SK-N-SH treated with all-trans-retinoic acid at 6 μM for 48 hours (cell line): ENCODE measurements at regions not wholly inside any gene's neighbourhood (a gene's known extent, or its start where the extent isn't known, plus 50 kb on each side); places are given as distances from the start of the nearest gene placed in this dataset.

Source experiments
- ATAC-seq: fragments of 200-7000 bp; cut with Tn5 transposase; 3 replicates; pipeline ENCODE4 v1.9.1; 2020; ENCODE audit warnings: mild to moderate bottlenecking, moderate library complexity
- ARNTL ChIP-seq: fragments of 450-650 bp; formaldehyde crosslinking; IDR thresholded peaks from 2 replicates; pipeline ENCODE4 v1.5.0; 2020; ENCODE audit warnings: low read depth, mild to moderate bottlenecking, moderate library complexity, borderline replicate concordance
- BACH2 ChIP-seq: fragments of 250-450 bp; sonication (Bioruptor Pico); IDR thresholded peaks from 2 replicates; pipeline ENCODE4 v1.9.0; 2021; ENCODE audit warnings: mild to moderate bottlenecking, borderline replicate concordance
- CREB5 ChIP-seq: fragments of 250-450 bp; sonication (Bioruptor Pico); IDR thresholded peaks from 2 replicates; pipeline ENCODE4 v1.5.1; 2020; ENCODE audit warnings: low read depth, mild to moderate bottlenecking, moderate library complexity
- CSDC2 ChIP-seq: fragments of 250-450 bp; sonication (Bioruptor Pico); IDR thresholded peaks from 2 replicates; pipeline ENCODE4 v1.5.0; 2020; ENCODE audit warnings: mild to moderate bottlenecking, moderate library complexity
- ESRRG ChIP-seq: fragments of 250-450 bp; sonication (Bioruptor Pico); IDR thresholded peaks from 2 replicates; pipeline ENCODE4 v1.6.1; 2021; ENCODE audit warnings: mild to moderate bottlenecking
- GLIS3 ChIP-seq: fragments of 250-450 bp; sonication (Bioruptor Pico); IDR thresholded peaks from 2 replicates; pipeline ENCODE4 v1.5.0; 2020; ENCODE audit warnings: mild to moderate bottlenecking, moderate library complexity
- ISL1 ChIP-seq: fragments of 250-450 bp; sonication (Bioruptor Pico); IDR thresholded peaks from 2 replicates; pipeline ENCODE4 v2.1.2; 2022; ENCODE audit warnings: mild to moderate bottlenecking, moderate library complexity
- OSR1 ChIP-seq: fragments of 250-450 bp; sonication (Bioruptor Pico); IDR thresholded peaks from 2 replicates; pipeline ENCODE4 v1.8.0; 2022; ENCODE audit warnings: moderate library complexity, mild to moderate bottlenecking, inconsistent platforms
- POU6F1 ChIP-seq: fragments of 250-450 bp; sonication (Bioruptor Pico); IDR thresholded peaks from 2 replicates; pipeline ENCODE4 v1.8.0; 2021; ENCODE audit warnings: low read depth, mild to moderate bottlenecking, moderate library complexity, borderline replicate concordance
- PPARA ChIP-seq: fragments of 250-450 bp; sonication (Bioruptor Pico); IDR thresholded peaks from 2 replicates; pipeline ENCODE4 v1.5.0; 2020; ENCODE audit warnings: mild to moderate bottlenecking, borderline replicate concordance
- RARB ChIP-seq: fragments of 250-450 bp; sonication (Bioruptor Pico); IDR thresholded peaks from 2 replicates; pipeline ENCODE4 v1.8.0; 2021; ENCODE audit warnings: mild to moderate bottlenecking, moderate library complexity
- SNAI2 ChIP-seq: fragments of 250-450 bp; sonication (Bioruptor Pico); IDR thresholded peaks from 2 replicates; pipeline ENCODE4 v1.5.0; 2020; ENCODE audit warnings: mild to moderate bottlenecking, moderate library complexity
- TCF4 ChIP-seq: fragments of 250-450 bp; sonication (Bioruptor Pico); IDR thresholded peaks from 2 replicates; pipeline ENCODE4 v1.8.0; 2021; ENCODE audit warnings: mild to moderate bottlenecking, moderate library complexity, borderline replicate concordance
- TOX ChIP-seq: fragments of 250-450 bp; sonication (Bioruptor Pico); IDR thresholded peaks from 2 replicates; pipeline ENCODE4 v1.8.0; 2021; ENCODE audit warnings: mild to moderate bottlenecking, moderate library complexity, borderline replicate concordance
- ZC3H10 ChIP-seq: fragments of 250-450 bp; sonication (Bioruptor Pico); IDR thresholded peaks from 2 replicates; pipeline ENCODE4 v1.5.1; 2021; ENCODE audit warnings: mild to moderate bottlenecking, moderate library complexity
- ZNF565 ChIP-seq: fragments of 450-650 bp; formaldehyde crosslinking; conservative IDR thresholded peaks from 2 replicates; pipeline ENCODE4 v1.5.0; 2020; ENCODE audit warnings: low read depth, mild to moderate bottlenecking, moderate library complexity
- ZNF8 ChIP-seq: fragments of 450-650 bp; formaldehyde crosslinking; IDR thresholded peaks from 2 replicates; pipeline ENCODE4 v1.5.0; 2020; ENCODE audit warnings: mild to moderate bottlenecking, moderate library complexity
- TF ChIP-seq, protein P1 (sequence below): fragments of 250-450 bp; sonication (Bioruptor Pico); IDR thresholded peaks from 2 replicates; pipeline ENCODE4 v1.8.0; 2020; ENCODE audit warnings: mild to moderate bottlenecking, moderate library complexity, borderline replicate concordance
- TF ChIP-seq, protein P2 (sequence below): fragments of 250-450 bp; sonication (Bioruptor Pico); IDR thresholded peaks from 2 replicates; pipeline ENCODE4 v1.5.0; 2020; ENCODE audit warnings: mild to moderate bottlenecking, moderate library complexity
- TF ChIP-seq, protein P3 (sequence below): fragments of 250-450 bp; sonication (Bioruptor Pico); IDR thresholded peaks from 2 replicates; pipeline ENCODE4 v1.5.1; 2021; ENCODE audit warnings: mild to moderate bottlenecking, moderate library complexity

GRCh38 chr21:28752131-28752530 is 240.5 kb downstream of the LTN1 start:
- no peak for ATAC-seq
- TF ChIP-seq, protein P1, sequence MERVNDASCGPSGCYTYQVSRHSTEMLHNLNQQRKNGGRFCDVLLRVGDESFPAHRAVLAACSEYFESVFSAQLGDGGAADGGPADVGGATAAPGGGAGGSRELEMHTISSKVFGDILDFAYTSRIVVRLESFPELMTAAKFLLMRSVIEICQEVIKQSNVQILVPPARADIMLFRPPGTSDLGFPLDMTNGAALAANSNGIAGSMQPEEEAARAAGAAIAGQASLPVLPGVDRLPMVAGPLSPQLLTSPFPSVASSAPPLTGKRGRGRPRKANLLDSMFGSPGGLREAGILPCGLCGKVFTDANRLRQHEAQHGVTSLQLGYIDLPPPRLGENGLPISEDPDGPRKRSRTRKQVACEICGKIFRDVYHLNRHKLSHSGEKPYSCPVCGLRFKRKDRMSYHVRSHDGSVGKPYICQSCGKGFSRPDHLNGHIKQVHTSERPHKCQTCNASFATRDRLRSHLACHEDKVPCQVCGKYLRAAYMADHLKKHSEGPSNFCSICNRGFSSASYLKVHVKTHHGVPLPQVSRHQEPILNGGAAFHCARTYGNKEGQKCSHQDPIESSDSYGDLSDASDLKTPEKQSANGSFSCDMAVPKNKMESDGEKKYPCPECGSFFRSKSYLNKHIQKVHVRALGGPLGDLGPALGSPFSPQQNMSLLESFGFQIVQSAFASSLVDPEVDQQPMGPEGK (CRISPR knock-in tag) = no peak
- TF ChIP-seq OSR1 (CRISPR knock-in tag) (no peak), SNAI2 (no peak), CSDC2 (CRISPR knock-in tag) (no peak), ZC3H10 (no peak), TCF4 (CRISPR knock-in tag) (no peak)
- TF ChIP-seq, all 23 proteins: peak for 0

DNA sequence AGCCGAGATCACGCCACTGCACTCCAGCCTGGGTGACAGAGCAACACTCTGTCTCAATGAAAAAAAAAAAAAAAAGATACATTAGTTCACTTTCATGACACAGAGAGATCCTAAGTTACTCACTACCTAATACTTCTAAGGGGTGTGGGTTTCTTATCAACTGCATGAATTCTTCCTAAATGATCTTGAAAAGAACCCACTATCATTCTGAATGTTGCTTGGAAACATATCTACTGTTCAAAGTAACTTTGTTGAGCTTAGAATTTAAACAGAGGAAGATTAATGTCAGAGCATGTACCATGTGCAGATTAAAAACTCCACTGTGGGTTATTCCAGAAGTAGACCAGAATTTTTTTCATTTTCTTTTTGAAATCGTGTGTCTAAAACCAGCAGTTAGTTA is 241.5 kb downstream of the LTN1 start:
- TF ChIP-seq POU6F1 (CRISPR knock-in tag) (no peak), BACH2 (no peak), ZNF8 (CRISPR knock-in tag) (no peak), ARNTL (no peak), PPARA (no peak), SNAI2 (no peak), ZC3H10 (no peak), TOX (CRISPR knock-in tag) (no peak), GLIS3 (CRISPR knock-in tag) (no peak), ZNF565 (CRISPR knock-in tag) (no peak), ISL1 (CRISPR knock-in tag) (no peak), CREB5 (CRISPR knock-in tag) (no peak), RARB (no peak), ESRRG (CRISPR knock-in tag) (no peak)
- TF ChIP-seq, protein P2, sequence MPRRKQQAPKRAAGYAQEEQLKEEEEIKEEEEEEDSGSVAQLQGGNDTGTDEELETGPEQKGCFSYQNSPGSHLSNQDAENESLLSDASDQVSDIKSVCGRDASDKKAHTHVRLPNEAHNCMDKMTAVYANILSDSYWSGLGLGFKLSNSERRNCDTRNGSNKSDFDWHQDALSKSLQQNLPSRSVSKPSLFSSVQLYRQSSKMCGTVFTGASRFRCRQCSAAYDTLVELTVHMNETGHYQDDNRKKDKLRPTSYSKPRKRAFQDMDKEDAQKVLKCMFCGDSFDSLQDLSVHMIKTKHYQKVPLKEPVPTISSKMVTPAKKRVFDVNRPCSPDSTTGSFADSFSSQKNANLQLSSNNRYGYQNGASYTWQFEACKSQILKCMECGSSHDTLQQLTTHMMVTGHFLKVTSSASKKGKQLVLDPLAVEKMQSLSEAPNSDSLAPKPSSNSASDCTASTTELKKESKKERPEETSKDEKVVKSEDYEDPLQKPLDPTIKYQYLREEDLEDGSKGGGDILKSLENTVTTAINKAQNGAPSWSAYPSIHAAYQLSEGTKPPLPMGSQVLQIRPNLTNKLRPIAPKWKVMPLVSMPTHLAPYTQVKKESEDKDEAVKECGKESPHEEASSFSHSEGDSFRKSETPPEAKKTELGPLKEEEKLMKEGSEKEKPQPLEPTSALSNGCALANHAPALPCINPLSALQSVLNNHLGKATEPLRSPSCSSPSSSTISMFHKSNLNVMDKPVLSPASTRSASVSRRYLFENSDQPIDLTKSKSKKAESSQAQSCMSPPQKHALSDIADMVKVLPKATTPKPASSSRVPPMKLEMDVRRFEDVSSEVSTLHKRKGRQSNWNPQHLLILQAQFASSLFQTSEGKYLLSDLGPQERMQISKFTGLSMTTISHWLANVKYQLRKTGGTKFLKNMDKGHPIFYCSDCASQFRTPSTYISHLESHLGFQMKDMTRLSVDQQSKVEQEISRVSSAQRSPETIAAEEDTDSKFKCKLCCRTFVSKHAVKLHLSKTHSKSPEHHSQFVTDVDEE (CRISPR knock-in tag) = no peak
- TF ChIP-seq, protein P1 (CRISPR knock-in tag) = no peak
- TF ChIP-seq, protein P3, sequence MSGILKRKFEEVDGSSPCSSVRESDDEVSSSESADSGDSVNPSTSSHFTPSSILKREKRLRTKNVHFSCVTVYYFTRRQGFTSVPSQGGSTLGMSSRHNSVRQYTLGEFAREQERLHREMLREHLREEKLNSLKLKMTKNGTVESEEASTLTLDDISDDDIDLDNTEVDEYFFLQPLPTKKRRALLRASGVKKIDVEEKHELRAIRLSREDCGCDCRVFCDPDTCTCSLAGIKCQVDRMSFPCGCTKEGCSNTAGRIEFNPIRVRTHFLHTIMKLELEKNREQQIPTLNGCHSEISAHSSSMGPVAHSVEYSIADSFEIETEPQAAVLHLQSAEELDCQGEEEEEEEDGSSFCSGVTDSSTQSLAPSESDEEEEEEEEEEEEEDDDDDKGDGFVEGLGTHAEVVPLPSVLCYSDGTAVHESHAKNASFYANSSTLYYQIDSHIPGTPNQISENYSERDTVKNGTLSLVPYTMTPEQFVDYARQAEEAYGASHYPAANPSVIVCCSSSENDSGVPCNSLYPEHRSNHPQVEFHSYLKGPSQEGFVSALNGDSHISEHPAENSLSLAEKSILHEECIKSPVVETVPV = no peak
- ATAC-seq = no peak

- TF ChIP-seq ISL1 (CRISPR knock-in tag) = no peak
- TF ChIP-seq, all 23 proteins: peak for 0
- ATAC-seq = no peak
Measured at GRCh38 chr21:28750565-28750964, 242.1 kb downstream of the LTN1 start.
